B cell (primary cell): ENCODE measurements at regions not wholly inside any gene's neighbourhood (a gene's known extent, or its start where the extent isn't known, plus 50 kb on each side); places are given as distances from the start of the nearest gene placed in this dataset.

ENCODE experiments used
- ATAC-seq: fragments of 200-7000 bp; cut with Tn5 transposase; one replicate; pipeline ENCODE4 v1.10.0; 2021; ENCODE audit warnings: low read depth, mild to moderate bottlenecking, moderate number of reproducible peaks, moderate library complexity
- CTCF ChIA-PET: fragments of 350-600 bp; sonication (Branson Sonifier 250); formaldehyde crosslinking; loops from one replicate; lab custom pipeline; 2021; ENCODE audit warnings: antibody characterized with exemption, inconsistent platforms; lab: Charles Lee
- POLR2A ChIA-PET: fragments of 350-600 bp; sonication (Branson Sonifier 250); formaldehyde crosslinking; loops from one replicate; lab custom pipeline; 2021; ENCODE audit warnings: antibody characterized with exemption; lab: Charles Lee
- DNase-seq: peaks from one replicate; pipeline ENCODE4 v3.0.0; 2013
- H2AFZ ChIP-seq: 2 replicates; pipeline ENCODE4 v1.6.1; 2012; ENCODE audit warnings: mild to moderate bottlenecking, low read depth, low read length; ENCODE audit not compliant: insufficient read depth, poor library complexity, severe bottlenecking
- H3K27ac ChIP-seq, 2 donors: 1 replicate in 1 of 2; 2 replicates in 1 of 2; pipeline ENCODE4 v1.5.1; 2012 to 2013; ENCODE audit warnings: low read length in 2 of 2, mild to moderate bottlenecking in 2 of 2, moderate library complexity in 1 of 2
- H3K27me3 ChIP-seq, 4 experiments: fragments of 200-600 bp in 1 of 4; sonication (generic) in 1 of 4; replicated peaks in 1 of 4; 1 replicate in 2 of 4; 2 replicates in 2 of 4; pipeline versions ENCODE4 v1.6.1 to v1.7.0; 2013 to 2016; ENCODE audit warnings: low read length in 3 of 4, mild to moderate bottlenecking in 2 of 4, mixed read lengths in 1 of 4, moderate library complexity in 1 of 4; ENCODE audit not compliant: insufficient read depth in 4 of 4, control insufficient read depth in 3 of 4; ENCODE audit errors: control extremely low read depth in 1 of 4
- H3K36me3 ChIP-seq, 2 experiments: replicated peaks in 1 of 2; 1 replicate in 1 of 2; 2 replicates in 1 of 2; pipeline versions ENCODE4 v1.6.1 to v1.7.1; 2013; ENCODE audit warnings: low read length in 1 of 2; ENCODE audit not compliant: insufficient read depth in 2 of 2, control insufficient read depth in 1 of 2; ENCODE audit errors: control extremely low read depth in 1 of 2, extremely low read depth in 1 of 2
- H3K4me1 ChIP-seq, 2 donors: fragments of 200-600 bp in 1 of 2; sonication (generic) in 1 of 2; 1 replicate in 1 of 2; 2 replicates in 1 of 2; pipeline versions ENCODE4 v1.5.1 to v1.6.1; 2013 to 2017; ENCODE audit warnings: low read length in 2 of 2; ENCODE audit not compliant: control insufficient read depth in 2 of 2, insufficient read depth in 2 of 2
- H3K4me2 ChIP-seq: replicated peaks from 2 replicates; pipeline ENCODE3; 2012; ENCODE audit warnings: mild to moderate bottlenecking, low read depth, low read length; ENCODE audit not compliant: poor library complexity, severe bottlenecking
- H3K4me3 ChIP-seq, 5 experiments: fragments of 200-600 bp in 1 of 5; sonication (generic) in 1 of 5; 1 replicate in 3 of 5; 2 replicates in 2 of 5; pipeline versions ENCODE4 v1.5.1 to v1.7.0; 2011 to 2016; ENCODE audit warnings: low read length in 4 of 5, mild to moderate bottlenecking in 4 of 5, low read depth in 2 of 5, control low read depth in 1 of 5, moderate library complexity in 1 of 5; ENCODE audit not compliant: insufficient read depth in 1 of 5; ENCODE audit errors: control extremely low read depth in 1 of 5, extremely low read depth in 1 of 5
- H3K79me2 ChIP-seq: fragments of 200-600 bp; sonication (generic); one replicate; pipeline ENCODE4 v1.6.0; 2016; ENCODE audit warnings: low read length; ENCODE audit not compliant: control insufficient read depth, insufficient read depth
- H3K9ac ChIP-seq: fragments of 200-600 bp; sonication (generic); 2 replicates; pipeline ENCODE4 v1.6.1; 2017; ENCODE audit warnings: mild to moderate bottlenecking, low read length, moderate library complexity
- H3K9me3 ChIP-seq, 3 donors: one replicate each; pipeline versions ENCODE4 v1.6.1 to v1.7.1; 2013; ENCODE audit warnings: low read length in 2 of 3; ENCODE audit not compliant: control insufficient read depth in 2 of 3, insufficient read depth in 1 of 3; ENCODE audit errors: control extremely low read depth in 1 of 3
- H4K20me1 ChIP-seq: 2 replicates; pipeline ENCODE4 v1.6.0; 2012; ENCODE audit warnings: mild to moderate bottlenecking, low read length; ENCODE audit not compliant: insufficient read depth, control insufficient read depth, poor library complexity, severe bottlenecking
- H3K27ac Mint-ChIP-seq: one replicate; pipeline ENCODE4 v1.8.0; 2021; ENCODE audit warnings: mixed read lengths
- H3K27me3 Mint-ChIP-seq: one replicate; pipeline ENCODE4 v1.8.0; 2021; ENCODE audit warnings: mixed read lengths
- H3K4me1 Mint-ChIP-seq: one replicate; pipeline ENCODE4 v1.8.0; 2021; ENCODE audit warnings: mixed read lengths
- H3K4me3 Mint-ChIP-seq: one replicate; pipeline ENCODE4 v1.8.0; 2021; ENCODE audit warnings: mixed read lengths
- H3K9me3 Mint-ChIP-seq: one replicate; pipeline ENCODE4 v1.8.0; 2022; ENCODE audit warnings: mixed read lengths; ENCODE audit not compliant: insufficient read depth
- EZH2 ChIP-seq: IDR thresholded peaks from 2 replicates; pipeline ENCODE4 v1.6.1; 2012; ENCODE audit warnings: borderline replicate concordance, low read depth, mild to moderate bottlenecking, moderate library complexity, low read length; ENCODE audit not compliant: insufficient read depth, poor library complexity, severe bottlenecking
- WGBS: methylation state at CpG from one replicate; pipeline ENCODE4 v1.1.5; 2013; ENCODE audit warnings: missing lambda C conversion rate; ENCODE audit not compliant: insufficient coverage; 5-methylcytosine and 5-hydroxymethylcytosine counted together
- intact Hi-C: fragments of 100-400 bp; cut with micrococcal nuclease; formaldehyde crosslinking; loops from one replicate; pipeline ENCODE4 v1.10.0; 2022
- TF ChIP-seq, protein P1 (sequence below): fragments of 200-600 bp; IDR thresholded peaks from one replicate; pipeline ENCODE4 v1.8.0; 2022; ENCODE audit warnings: antibody characterized with exemption, mild to moderate bottlenecking

GRCh38 chr22:17307566-17307965 is 61.7 kb upstream of the CECR2 start:
- DNase-seq (no peak), ATAC-seq (no peak)
- peaks cover 25% of the 10 kb centered on the region for H3K4me1 Mint-ChIP-seq
- peaks cover 25 to 29% of the 10 kb centered on the region in 2 donors for H3K4me1 ChIP-seq
- no peak overlapping the region for H3K4me3 Mint-ChIP-seq
- H3K27me3 ChIP-seq, result no peaks in the 10 kb centered on the region
- no peak overlapping the region for H2AFZ ChIP-seq
- WGBS, result 92% methylated on average over 6 of the region's 9 CpGs
- no peak overlapping the region for H3K4me2 ChIP-seq
- peaks cover 0 to 5% (median 0%) of the 10 kb centered on the region in 3 donors for H3K9me3 ChIP-seq
- TF ChIP-seq, protein P1, sequence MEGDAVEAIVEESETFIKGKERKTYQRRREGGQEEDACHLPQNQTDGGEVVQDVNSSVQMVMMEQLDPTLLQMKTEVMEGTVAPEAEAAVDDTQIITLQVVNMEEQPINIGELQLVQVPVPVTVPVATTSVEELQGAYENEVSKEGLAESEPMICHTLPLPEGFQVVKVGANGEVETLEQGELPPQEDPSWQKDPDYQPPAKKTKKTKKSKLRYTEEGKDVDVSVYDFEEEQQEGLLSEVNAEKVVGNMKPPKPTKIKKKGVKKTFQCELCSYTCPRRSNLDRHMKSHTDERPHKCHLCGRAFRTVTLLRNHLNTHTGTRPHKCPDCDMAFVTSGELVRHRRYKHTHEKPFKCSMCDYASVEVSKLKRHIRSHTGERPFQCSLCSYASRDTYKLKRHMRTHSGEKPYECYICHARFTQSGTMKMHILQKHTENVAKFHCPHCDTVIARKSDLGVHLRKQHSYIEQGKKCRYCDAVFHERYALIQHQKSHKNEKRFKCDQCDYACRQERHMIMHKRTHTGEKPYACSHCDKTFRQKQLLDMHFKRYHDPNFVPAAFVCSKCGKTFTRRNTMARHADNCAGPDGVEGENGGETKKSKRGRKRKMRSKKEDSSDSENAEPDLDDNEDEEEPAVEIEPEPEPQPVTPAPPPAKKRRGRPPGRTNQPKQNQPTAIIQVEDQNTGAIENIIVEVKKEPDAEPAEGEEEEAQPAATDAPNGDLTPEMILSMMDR, result no peak
- no peak for TF ChIP-seq EZH2
- no peak overlapping the region for H3K27ac ChIP-seq
- H4K20me1 ChIP-seq, result no peaks in the 10 kb centered on the region
- H3K27ac Mint-ChIP-seq, result no peak overlapping the region
- intact Hi-C loops, result no loop called here
- H3K9ac ChIP-seq, result no peak overlapping the region
- POLR2A ChIA-PET, result no interaction called here
- no peaks in the 10 kb centered on the region for H3K27me3 Mint-ChIP-seq
- H3K36me3 ChIP-seq, result no peaks in the 10 kb centered on the region
- CTCF ChIA-PET, result no interaction called here
- no peaks in the 10 kb centered on the region for H3K9me3 Mint-ChIP-seq
- no peaks in the 10 kb centered on the region for H3K79me2 ChIP-seq
- H3K4me3 ChIP-seq, result no peak overlapping the region

DNA sequence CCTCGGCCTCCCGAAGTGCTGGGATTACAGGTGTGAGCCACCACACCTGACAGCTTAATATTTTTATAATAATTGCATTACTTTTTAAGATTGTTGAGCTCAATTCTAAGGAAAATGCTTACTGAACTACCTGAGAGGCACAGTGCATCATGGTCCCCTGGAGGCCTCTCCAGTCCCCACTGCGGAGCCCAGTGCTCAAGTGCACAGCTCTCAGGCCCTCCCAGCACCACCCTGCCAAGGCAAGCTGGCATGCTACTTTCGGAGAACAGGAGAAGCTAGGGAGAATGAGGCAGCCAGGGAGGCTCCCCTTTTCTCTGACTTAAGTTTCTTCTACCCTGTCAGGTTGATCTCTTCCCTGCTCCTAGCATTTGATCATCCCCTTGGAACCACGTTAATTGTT is 64.2 kb upstream of the CECR2 start:
- DNase-seq (no peak), ATAC-seq (no peak)
- Mint-ChIP-seq H3K27ac (peak overlapping the region; percentile 26), H3K4me1 (peaks cover 27% of the 10 kb centered on the region), H3K4me3 (peak overlapping the region; percentile 5), H3K9me3 (no peaks in the 10 kb centered on the region), H3K27me3 (no peaks in the 10 kb centered on the region)
- Histone ChIP-seq H3K4me1 (peaks cover 25 to 33% of the 10 kb centered on the region in 2 donors), H3K27me3 (no peaks in the 10 kb centered on the region), H3K27ac (no peak overlapping the region), H3K4me3 (no peak overlapping the region), H3K79me2 (no peaks in the 10 kb centered on the region), H3K9me3 (peaks cover 0 to 7% (median 0%) of the 10 kb centered on the region in 3 donors), H3K9ac (no peak overlapping the region), H4K20me1 (no peaks in the 10 kb centered on the region), H3K36me3 (no peaks in the 10 kb centered on the region), H3K4me2 (peak overlapping the region; percentile 22), H2AFZ (no peak overlapping the region)
- POLR2A ChIA-PET, result interaction anchor here (0.6 kb wide), 1 partner anchor 86 kb away, joined by 3 read pairs; no protein-coding TSS in a partner anchor
- intact Hi-C loops, result no loop called here
- WGBS, result 100% methylated on average over 2 of the region's 5 CpGs
- TF ChIP-seq, protein P1, result no peak
- TF ChIP-seq EZH2, result no peak
- CTCF ChIA-PET, result interaction anchor here (0.6 to 2.2 kb wide), 5 partner anchors 10 to 414 kb away, joined by 3 to 6 read pairs (median 3); no protein-coding TSS in a partner anchor
